ENCODE measurements at regions not wholly inside any gene's neighbourhood (a gene's known extent, or its start where the extent isn't known, plus 50 kb on each side); places are given as distances from the start of the nearest gene placed in this dataset.
"Not testable (repeated sequence)": the region's sequence is repeated elsewhere in the genome, so short reads cannot be mapped to it uniquely, and the experiment has no call there.

- no peaks in the 10 kb centered on the region for H3K79me2 ChIP-seq (ENCODE audit: insufficient read depth, low read depth, low read length)
- H3K9me2 ChIP-seq (ENCODE audit: insufficient read depth, low read length), result no peaks in the 10 kb centered on the region
- no peaks in the 10 kb centered on the region for H3K4me1 ChIP-seq (ENCODE audit: insufficient read depth, low read length, poor library complexity, severe bottlenecking)
- intact Hi-C loops (cut with micrococcal nuclease; ENCODE audit: unreplicated experiment), result loop anchor here (2.0 to 10.0 kb wide), 2 partner anchors 339 to 1371 kb away; no protein-coding TSS in a partner anchor
- DNase-seq (ENCODE audit: low spot score), result peak; percentile 68
- H4K20me1 ChIP-seq (ENCODE audit: insufficient read depth, low read length), result no peaks in the 10 kb centered on the region
- no peaks in the 10 kb centered on the region for H3K36me3 ChIP-seq (ENCODE audit: insufficient read depth, low read length)
- no peak overlapping the region for H3K4me2 ChIP-seq (ENCODE audit: low read length)
- BruUV-seq (replicated peaks), result no TSS peak
- H2AFZ ChIP-seq (ENCODE audit: low read length), result peak overlapping the region; percentile 30; the same call in 1 of the 2 replicates
- no peak for TF ChIP-seq EZH2phosphoT487 (IDR thresholded peaks at IDR 0.05; ENCODE audit: borderline replicate concordance, low read depth, low read length)
- TF ChIP-seq CTCF (conservative IDR thresholded peaks at IDR 0.05; ENCODE audit: low read length), result peak; percentile 91
- ChIA-PET POLR2A (no interaction called here), CTCF (ENCODE audit: unreplicated experiment) (no interaction called here)
- H3K27ac ChIP-seq (ENCODE audit: low read depth, low read length, poor library complexity, severe bottlenecking), result no peak overlapping the region
- no peak overlapping the region for H3K4me3 ChIP-seq (ENCODE audit: low read depth, low read length, poor library complexity, severe bottlenecking)
- H3K9me3 ChIP-seq (ENCODE audit: low read length), result no peaks in the 10 kb centered on the region
Observed at GRCh38 chr6:21935561-21936028, 342.0 kb downstream of the SOX4 start.

GRCh38 chr6:21937466-21937865, 343.9 kb downstream of the SOX4 start:
- H3K9me3 ChIP-seq (ENCODE audit: low read length), result no peaks in the 10 kb centered on the region
- ChIA-PET POLR2A (no interaction called here), CTCF (ENCODE audit: unreplicated experiment) (no interaction called here)
- no peak overlapping the region for H3K4me3 ChIP-seq (ENCODE audit: low read depth, low read length, poor library complexity, severe bottlenecking)
- TF ChIP-seq CTCF (conservative IDR thresholded peaks at IDR 0.05; ENCODE audit: low read length), result 0 out of 2 replicates have a peak, but pooled peaks have one; percentile 38
- TF ChIP-seq EZH2phosphoT487 (IDR thresholded peaks at IDR 0.05; ENCODE audit: borderline replicate concordance, low read depth, low read length), result no peak
- no peaks in the 10 kb centered on the region for H3K4me1 ChIP-seq (ENCODE audit: insufficient read depth, low read length, poor library complexity, severe bottlenecking)
- BruUV-seq (replicated peaks), result no TSS peak
- no peak overlapping the region for H3K4me2 ChIP-seq (ENCODE audit: low read length)
- H3K27ac ChIP-seq (ENCODE audit: low read depth, low read length, poor library complexity, severe bottlenecking), result no peak overlapping the region
- DNase-seq (ENCODE audit: low spot score), result peak; percentile 30
- no peaks in the 10 kb centered on the region for H3K36me3 ChIP-seq (ENCODE audit: insufficient read depth, low read length)
- no peak overlapping the region for H2AFZ ChIP-seq (ENCODE audit: low read length)
- no peaks in the 10 kb centered on the region for H4K20me1 ChIP-seq (ENCODE audit: insufficient read depth, low read length)
- no peaks in the 10 kb centered on the region for H3K9me2 ChIP-seq (ENCODE audit: insufficient read depth, low read length)
- no peaks in the 10 kb centered on the region for H3K79me2 ChIP-seq (ENCODE audit: insufficient read depth, low read depth, low read length)
- intact Hi-C loops (cut with micrococcal nuclease; ENCODE audit: unreplicated experiment), result loop anchor here (10.0 kb wide), 1 partner anchor 1373 kb away; no protein-coding TSS in a partner anchor

- BruUV-seq (replicated peaks); H3K36me3 ChIP-seq (ENCODE audit: insufficient read depth, low read length); POLR2A ChIA-PET; H4K20me1 ChIP-seq (ENCODE audit: insufficient read depth, low read length); CTCF ChIA-PET (ENCODE audit: unreplicated experiment); H3K9me2 ChIP-seq (ENCODE audit: insufficient read depth, low read length); H3K79me2 ChIP-seq (ENCODE audit: insufficient read depth, low read depth, low read length); DNase-seq (ENCODE audit: low spot score); H3K4me3 ChIP-seq (ENCODE audit: low read depth, low read length, poor library complexity, severe bottlenecking); H3K4me1 ChIP-seq (ENCODE audit: insufficient read depth, low read length, poor library complexity, severe bottlenecking); H3K9me3 ChIP-seq (ENCODE audit: low read length); H2AFZ ChIP-seq (ENCODE audit: low read length); H3K4me2 ChIP-seq (ENCODE audit: low read length); H3K27ac ChIP-seq (ENCODE audit: low read depth, low read length, poor library complexity, severe bottlenecking): not testable (repeated sequence)
- intact Hi-C loops (cut with micrococcal nuclease; ENCODE audit: unreplicated experiment), result loop anchor here (10.0 kb wide), 1 partner anchor 1374 kb away; no protein-coding TSS in a partner anchor
Observed at GRCh38 chr6:21939066-21939465, 345.5 kb downstream of the SOX4 start.
